VCaP (cell line): ENCODE measurements at regions not wholly inside any gene's neighbourhood (a gene's known extent, or its start where the extent isn't known, plus 50 kb on each side); places are given as distances from the start of the nearest gene placed in this dataset.

Source experiments
- H3K27ac ChIP-seq: fragments of 450-650 bp; 2 replicates; pipeline ENCODE4 v1.5.1; 2017
- CTCF ChIP-seq: fragments of 450-650 bp; conservative IDR thresholded peaks from 2 replicates; pipeline ENCODE4 v1.5.1; 2017; ENCODE audit warnings: mild to moderate bottlenecking, moderate library complexity

- TF ChIP-seq CTCF, result no peak
- no peak overlapping the region for H3K27ac ChIP-seq
Measured at GRCh38 chr6:6881438-6882225, 226.1 kb upstream of the RREB1 start.

- no peak overlapping the region for H3K27ac ChIP-seq
- TF ChIP-seq CTCF, result no peak
Measured at GRCh38 chr6:6882592-6882991, 225.2 kb upstream of the RREB1 start.

- TF ChIP-seq CTCF, result no peak
- H3K27ac ChIP-seq, result no peak overlapping the region
Measured at GRCh38 chr6:6883011-6883410, 224.8 kb upstream of the RREB1 start.

GRCh38 chr6:6884193-6884627 is 223.6 kb upstream of the RREB1 start:
- H3K27ac ChIP-seq, result no peak overlapping the region
- TF ChIP-seq CTCF, result no peak

GRCh38 chr6:6884916-6885315 is 222.8 kb upstream of the RREB1 start:
- TF ChIP-seq CTCF, result no peak
- H3K27ac ChIP-seq, result no peak overlapping the region

GRCh38 chr6:6885521-6886170 is 222.1 kb upstream of the RREB1 start:
- H3K27ac ChIP-seq, result no peak overlapping the region
- TF ChIP-seq CTCF, result no peak

- no peak overlapping the region for H3K27ac ChIP-seq
- no peak for TF ChIP-seq CTCF
Measured at GRCh38 chr6:6886171-6886885, 221.4 kb upstream of the RREB1 start.
